ENCODE measurements at regions not wholly inside any gene's neighbourhood (a gene's known extent, or its start where the extent isn't known, plus 50 kb on each side); places are given as distances from the start of the nearest gene placed in this dataset.
"Not testable (repeated sequence)": the region's sequence is repeated elsewhere in the genome, so short reads cannot be mapped to it uniquely, and the experiment has no call there.

DNA sequence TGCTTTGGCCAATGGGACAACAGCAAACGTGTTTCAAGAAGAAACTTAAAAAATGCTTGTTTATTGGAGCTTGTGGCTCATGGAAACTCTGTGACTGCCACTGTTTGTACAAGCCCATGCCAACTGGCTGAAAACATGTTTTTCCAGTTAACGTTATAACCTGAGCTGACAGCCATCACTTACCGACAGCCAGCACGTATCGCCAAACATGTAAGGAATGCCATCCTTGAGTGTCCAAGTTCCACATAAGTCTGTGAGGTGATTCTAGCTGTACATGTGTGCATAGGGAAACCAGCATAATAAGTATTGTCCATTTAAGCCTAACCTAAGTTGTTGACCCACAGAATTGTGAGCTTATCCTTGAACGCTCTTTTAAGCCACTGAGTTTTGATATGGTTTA, 596.9 kb downstream of the TRHDE start:
- DNase-seq, result no peak

DNA sequence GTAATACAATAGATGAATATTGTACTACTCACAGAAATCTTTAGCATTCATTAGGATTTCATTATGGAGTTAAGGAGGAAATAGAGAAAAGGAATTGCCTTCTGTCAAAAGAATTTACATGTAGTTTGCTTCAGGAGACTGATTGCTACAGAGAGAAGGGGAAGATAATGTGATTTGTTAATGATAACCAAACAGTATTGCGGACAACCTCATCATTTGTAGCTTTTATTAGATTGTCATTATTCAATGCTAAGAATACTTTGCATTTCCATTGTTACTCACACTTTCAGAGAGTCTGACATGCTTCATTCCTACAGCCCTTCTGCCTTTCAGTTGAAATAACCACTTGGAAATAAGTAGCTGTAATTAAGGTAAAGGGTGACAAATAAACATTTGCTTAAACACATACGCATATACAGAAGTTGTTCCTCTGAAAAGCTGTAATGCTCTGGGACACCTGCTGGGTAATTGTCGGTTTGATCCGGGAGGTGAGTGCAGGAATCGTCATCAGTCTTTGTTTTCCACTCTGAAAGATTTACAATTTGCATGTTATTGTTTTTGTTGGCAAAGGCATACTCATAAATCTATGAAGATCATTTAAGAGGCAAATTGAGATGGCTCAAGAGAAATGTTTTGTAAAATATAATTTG, 600.2 kb downstream of the TRHDE start:
- DNase-seq, result no peak

DNA sequence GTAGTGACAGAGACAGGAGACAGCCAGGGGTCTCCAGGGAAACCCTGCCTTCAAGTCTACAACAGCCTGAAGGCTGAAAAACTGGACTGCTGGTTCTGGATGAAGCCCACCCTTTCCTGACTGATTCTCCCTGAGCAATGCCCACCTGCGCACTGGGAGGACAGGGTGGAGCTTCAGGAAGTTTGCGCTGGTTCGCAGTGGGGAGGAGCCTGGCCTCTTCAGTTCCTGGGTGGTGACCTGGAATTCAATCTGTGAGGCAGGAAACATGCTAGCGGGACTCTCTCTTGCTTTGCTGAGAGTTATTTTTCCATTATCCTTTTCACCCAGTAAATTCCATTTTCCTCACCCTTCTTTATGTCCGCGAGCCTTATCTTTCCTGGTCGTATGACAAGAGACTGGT, 600.8 kb downstream of the TRHDE start:
- DNase-seq, result no peak

DNA sequence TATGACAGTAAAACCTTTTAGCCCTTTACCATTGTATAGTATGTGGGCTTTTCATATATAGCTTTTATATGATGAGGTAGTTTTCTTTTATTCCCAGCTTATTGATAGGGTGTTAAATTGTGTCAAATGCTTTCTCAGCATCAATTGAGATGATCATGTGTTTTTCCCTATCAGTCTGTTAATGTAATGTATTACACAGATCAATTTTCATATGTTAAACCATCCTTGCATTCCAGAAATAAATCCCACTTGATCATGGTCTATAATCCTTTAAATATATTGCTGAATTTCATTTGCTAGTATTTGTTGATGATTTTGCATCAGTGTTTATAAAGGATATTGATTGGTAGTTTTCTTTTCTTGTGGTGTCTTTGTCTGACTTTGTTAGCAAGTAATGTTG, 603.9 kb downstream of the TRHDE start:
- DNase-seq, result no peak

DNA sequence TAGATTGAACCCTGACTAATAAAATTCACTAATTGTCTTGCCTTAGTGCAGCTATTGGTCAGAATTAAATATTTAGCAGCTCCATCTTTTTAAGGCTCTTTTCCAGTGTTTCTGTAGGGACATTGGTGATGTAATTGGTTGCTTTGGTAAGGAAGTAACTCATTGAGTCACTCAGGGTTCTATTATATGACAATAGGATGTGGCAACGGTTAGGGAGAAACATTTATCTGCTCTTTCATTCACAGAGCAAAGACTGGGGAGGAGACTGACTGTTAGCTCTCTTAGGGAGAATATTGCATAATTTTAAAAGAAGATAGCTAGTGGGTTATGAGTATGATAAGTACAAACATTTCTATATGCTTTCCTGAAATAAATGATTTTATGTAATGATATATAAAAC, 616.5 kb downstream of the TRHDE start:
- no peak for DNase-seq

DNA sequence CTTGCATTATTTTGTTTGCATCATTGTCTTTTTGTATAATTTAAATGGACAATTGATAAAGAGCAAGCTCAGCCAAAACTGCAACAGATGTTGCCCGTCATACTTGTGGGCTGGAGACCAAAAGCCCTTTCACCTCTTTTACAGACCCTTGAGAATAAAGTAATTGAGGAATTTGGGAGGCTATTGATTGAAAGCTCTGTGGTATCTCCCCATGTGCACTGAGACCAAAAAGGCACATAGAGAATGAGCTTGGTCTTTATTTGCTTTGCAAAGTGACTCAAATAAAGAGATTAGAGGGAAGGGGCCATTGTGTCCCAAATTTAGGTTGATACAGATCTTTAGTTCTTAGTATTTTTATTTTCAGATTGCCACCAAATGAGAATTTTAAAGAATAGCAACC, 617.6 kb downstream of the TRHDE start:
- DNase-seq, result no peak

DNA sequence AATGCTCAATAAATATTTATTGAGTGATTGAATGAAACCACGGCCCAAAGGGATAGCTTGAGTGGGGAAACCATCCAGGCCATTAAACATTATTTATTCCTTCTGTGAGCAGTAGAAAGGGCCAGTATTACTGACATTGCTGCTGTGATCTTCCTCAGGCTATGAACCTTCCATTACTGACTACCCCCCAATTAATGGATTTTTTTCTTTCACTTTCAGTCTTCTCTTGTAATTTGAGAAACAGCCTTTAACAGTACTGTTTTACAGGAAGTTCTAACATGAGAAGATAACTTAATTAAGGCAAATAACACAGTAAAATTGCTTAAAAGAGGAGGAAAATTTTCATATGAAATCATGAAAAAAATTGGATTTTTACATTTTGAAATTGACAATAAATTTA, 629.5 kb downstream of the TRHDE start:
- no peak for DNase-seq

DNA sequence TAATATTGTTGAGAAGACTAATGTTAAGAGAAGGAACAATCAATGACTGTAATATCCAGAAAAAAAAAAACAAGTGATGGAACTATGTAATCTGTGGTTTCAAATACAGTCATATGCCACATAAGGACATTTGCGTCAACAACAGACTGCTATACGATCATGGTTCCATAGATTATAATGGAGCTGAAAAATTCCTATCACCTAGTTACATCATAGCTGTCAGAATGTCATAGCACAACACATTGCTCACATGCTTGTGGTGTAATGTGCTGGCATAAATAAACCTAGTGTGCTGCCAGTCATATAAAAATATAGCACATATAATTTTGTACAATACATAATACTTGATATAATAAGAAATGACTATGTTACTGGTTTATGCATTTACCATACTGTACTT, 653.5 kb downstream of the TRHDE start:
- DNase-seq, result no peak

DNA sequence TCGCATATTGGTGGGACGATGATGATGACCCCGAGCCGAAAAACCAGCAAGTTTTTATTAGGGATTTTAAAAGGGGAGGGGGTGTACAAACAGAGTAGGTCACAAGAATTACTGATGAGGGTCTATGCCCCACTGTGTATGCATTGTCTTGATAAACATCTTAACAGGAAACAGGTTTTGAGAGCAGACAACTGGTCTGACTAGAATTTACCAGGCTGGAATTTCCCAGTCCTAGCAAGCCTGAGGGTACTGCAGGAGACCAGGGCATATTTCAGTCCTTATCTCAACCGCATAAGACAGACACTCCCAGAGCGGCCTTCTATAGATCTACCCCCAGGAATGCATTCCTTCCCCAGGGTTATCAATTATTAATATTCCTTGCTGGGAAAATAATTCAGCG, 659.7 kb downstream of the TRHDE start:
- DNase-seq, result not testable (repeated sequence)

DNA sequence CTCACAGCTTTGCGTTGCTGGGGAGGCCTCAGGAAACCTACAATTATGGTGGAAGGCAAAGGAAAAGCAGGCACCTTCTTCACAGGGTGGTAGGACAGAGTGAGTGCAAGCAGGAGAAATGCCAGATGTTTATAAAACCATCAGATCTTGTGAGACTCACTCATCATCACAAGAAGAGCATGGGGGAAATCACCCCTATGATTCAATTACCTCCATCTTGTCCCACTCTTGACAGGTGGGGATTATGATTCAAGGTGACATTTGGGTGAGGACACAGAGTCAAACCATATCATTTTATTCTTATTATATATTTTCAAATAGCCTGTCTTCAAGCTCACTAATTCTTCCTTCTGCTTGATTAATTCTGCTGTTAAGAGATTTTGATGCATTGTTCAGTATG, 665.3 kb downstream of the TRHDE start:
- DNase-seq, result no peak

DNA sequence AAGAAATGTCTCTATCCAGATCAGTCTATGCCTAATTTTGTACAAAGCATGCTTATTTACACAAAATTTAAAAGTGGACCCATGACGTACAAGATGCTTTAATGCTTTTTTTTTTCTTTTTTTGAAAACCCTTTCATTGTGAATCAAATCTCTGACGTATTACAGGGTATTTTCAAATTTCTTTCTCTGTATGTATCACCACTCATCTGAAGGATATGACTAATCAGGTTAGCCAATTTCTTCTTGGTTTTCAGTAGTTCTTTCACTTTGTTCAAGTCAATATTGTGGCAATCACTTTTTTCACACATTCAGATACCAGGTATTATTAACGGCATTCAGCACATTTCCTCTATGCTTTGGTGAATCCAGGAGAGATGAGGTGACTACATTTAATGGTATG, 685.3 kb downstream of the TRHDE start:
- peak; percentile 14 for DNase-seq

DNA sequence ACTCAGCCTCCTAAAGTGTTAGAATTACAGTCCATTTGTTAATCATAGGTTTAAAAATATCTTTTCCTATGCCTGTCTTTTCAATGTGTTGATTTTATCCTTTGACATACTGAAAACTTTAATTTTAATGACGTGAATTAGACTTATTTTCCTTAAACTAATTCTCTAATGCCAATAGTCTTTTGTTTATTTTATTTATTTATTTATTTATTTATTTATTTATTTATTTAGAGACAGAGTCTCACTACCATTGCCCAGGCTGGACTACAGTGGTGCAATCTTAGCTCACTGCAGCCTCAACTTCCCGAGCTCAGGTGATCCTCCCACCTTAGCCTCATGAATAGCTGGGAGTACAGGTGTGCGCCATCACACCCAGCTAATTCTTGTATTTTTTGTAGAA, 694.5 kb downstream of the TRHDE start:
- DNase-seq, result no peak

DNA sequence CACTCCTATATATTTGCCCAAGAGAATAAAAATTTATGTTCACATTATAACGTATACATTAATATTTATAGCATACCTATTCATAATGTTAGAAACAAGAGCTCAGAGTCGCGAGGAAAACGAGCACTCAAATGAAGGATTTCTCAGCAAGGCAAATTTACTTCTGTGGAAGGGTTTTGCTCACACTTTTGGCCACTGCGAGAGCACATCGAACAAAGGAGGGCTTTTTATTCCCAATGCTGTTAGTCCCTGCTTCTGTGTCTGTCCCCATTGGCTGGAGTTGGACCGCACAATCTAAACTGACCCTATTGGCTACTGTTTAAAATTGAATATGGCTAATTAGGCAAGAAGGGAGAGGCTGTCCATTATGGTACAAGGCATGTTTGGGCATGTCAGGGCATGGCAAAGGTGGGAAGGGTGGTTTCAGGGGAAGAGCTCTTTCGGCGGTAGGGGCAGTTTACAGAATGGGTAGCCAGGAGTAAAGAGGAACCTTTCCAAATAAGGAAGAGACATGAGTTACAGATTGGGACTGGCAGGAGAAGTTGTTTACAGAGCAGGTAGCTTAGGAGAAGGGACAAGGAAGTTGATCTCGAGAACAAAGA, 702.9 kb downstream of the TRHDE start:
- no peak for DNase-seq

DNA sequence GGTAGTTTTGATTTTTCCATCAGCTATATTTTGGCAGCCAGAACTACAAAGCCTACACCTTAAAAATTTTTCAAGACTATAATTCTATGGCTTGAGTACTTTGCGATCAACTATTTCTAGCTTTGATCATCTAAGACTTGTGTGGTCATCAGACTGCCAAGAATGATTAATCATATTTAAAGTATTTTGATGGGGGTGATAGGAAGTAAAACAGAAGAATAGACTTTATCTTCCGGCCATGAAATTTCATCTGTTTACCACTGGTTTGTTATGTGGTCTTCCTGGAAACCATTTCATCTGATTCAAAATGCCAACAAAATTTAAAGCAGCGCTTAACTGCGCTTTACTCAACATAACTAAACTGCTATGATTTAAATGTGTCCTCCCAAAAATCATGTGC, 706.8 kb downstream of the TRHDE start:
- DNase-seq, result no peak

DNA sequence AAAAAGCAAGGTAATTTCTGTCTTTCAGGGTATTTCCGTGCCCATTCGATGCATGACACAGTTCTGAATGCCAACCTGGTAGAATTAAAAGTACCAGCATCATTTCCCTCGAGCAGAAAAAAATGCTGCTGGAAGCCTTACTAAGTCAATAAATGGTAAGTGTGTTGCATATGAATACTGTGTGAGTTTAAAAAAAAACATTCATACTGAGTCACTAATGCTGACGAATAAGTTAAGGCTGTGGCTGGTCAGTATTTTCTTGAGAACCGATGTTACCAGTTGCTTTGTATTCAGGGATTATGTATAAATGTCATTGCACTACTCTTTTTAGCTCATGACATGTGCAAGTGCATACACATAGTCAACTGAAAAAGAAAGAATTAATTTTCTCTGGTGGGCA, 710.2 kb downstream of the TRHDE start:
- no peak for DNase-seq

DNA sequence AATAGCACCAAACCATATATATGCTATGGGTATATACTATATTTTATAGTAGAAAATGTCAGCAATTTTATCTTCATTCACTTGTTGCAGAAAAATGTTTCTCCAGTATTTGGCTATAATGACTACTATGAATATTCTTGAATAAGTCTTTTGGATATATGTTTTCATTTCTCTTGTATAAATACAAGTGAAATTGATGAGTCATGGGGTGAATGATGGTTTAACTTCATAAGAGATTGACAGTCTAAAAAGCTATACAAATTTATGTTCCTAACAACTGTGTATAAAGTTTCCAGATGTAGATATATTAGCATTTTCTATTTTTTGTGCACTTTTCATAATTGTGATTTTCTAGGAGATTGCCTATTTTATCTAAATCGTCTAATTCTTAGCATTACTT, 714.8 kb downstream of the TRHDE start:
- no peak for DNase-seq

DNA sequence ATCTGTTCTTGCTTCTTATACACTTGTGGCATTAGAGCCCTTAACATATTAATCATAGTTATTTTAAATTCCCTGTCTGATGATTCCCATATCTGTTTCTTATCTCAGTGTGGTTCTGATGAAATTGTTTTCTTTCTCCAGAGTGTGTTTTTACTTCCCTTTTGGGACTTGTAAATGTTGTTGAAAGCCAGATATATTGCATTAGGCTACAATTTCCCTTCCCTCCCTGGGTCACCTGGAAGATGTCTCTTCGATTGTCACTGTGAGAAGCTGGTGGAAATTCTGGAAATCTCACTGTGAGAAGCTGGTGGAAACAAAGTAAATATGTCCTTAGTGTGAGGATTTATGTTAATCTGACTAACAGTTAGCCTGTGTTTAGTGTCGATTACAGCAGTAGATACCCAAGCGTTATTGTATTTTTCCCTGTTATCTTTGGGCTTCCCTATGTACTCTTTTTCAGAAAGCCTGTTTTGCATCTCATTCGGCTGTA, 717.3 kb downstream of the TRHDE start:
- DNase-seq, result no peak

DNA sequence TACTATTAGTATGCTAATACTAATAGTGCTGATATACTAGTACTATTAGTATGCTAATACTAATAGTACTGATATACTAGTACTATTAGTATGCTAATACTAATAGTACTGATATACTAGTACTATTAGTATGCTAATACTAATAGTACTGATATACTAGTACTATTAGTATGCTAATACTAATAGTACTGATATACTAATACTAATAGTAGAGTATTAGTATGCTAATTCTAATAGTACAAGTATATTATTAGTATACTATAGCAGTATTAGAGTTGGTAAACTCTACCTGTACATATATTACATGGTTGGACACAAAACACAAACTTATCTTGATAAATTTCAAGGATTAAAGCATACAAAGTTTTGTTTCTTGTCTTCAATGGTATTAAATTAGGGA, 722.9 kb downstream of the TRHDE start:
- DNase-seq, result not testable (repeated sequence)

DNA sequence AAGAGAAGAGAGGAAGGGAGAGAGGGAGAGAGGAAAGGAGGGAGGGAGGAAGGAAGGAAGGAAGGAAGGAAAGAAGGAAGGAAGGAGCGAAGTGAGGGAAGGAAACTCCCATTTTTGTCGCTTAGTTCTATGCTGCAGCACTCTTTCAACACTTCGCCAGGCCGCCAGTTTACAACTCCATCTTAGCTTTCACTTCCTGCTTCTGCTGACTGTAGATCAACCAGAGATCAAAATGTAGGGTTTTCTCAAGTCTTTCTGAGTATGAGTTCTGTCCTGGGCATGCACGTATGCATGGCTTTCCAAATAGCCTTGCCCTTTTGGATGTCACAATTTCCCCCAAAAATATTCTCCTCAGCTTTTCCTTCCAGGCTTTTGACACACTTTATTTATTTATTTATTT, 723.4 kb downstream of the TRHDE start:
- DNase-seq, result no peak

DNA sequence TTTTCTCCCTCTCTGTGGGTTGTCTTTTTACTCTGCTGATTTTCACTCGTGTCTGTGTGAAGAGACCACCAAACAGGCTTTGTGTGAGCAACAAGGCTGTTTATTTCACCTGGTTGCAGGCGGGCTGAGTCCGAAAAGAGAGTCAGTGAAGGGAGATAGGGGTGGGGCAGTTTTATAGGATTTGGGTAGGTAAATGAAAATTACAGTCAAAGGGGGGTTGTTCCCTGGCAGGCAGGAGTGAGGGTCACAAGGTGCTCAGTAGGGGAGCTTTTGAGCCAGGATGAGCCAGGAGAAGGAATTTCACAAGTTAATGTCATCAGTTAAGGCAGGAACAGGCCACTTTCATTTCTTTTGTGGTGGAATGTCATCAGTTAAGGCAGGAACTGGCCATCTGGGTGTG, 729.6 kb downstream of the TRHDE start:
- DNase-seq, result not testable (repeated sequence)

DNA sequence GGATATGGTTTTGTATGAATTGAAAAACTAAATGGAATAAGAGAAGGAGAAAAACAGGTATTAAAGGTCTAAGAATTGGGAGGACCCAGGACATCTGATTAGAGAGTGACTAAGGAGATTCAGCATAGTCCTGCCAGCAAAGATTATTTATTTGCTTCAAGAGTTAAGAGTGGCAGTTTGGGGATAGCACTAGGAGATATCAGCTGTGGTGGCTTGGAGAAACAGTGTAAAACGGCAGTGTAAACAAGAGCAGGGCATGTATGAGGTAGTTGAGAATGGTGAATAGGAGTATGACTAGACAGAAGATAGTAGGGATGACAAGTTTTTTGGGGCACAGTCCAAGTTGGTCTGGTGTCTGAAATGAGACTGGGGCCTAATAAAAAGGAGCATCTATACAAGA, 730.3 kb downstream of the TRHDE start:
- DNase-seq, result not testable (repeated sequence)

DNA sequence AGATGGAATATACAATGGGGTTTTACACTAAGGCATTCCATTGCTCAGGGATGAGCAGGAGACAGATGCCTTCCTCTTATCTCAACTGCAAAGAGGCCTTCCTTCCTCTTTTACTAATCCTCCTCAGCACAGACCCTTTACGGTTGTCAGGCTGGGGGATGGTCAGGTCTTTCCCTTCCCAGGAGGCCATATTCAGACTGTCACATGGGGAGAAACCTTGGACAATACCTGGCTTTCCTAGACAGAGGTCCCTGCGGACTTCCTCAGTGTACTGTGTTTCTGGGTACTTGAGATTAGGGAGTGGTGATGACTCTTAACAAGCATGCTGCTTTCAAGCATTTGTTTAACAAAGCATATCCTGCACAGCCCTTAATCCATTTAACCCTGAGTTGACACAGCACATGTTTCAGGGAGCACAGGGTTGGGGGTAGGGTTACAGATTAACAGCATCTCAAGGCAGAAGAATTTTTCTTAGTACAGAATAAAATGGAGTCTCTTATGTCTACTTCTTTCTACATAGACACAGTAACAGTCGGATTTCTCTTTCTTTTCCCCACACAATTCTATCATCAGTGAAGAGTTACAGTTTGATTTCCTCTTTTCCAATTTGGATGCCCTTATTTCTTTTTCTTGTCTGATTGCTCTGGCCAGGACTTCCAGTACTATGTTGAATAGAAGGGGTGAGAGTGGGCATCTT, 737.1 kb downstream of the TRHDE start:
- not testable (repeated sequence) for DNase-seq

DNA sequence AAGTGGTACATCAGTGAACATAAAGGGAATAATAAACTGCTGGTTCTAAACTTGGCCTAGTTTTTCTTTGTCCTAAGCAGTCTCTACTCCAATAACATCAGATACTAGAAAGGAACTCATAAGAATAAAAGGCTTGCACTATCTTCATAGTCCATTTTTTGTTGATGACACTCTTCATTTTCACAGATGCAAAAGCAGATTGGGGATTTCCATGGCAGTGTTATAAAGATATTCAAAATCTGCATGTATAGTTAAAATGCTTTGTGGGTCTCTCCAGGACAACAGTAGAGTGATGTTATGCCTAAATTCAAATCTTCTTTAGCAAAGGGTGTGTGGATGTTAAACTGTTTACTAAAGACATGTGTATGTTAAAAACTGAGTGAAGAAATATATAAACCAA, 745.8 kb downstream of the TRHDE start:
- DNase-seq, result no peak

DNA sequence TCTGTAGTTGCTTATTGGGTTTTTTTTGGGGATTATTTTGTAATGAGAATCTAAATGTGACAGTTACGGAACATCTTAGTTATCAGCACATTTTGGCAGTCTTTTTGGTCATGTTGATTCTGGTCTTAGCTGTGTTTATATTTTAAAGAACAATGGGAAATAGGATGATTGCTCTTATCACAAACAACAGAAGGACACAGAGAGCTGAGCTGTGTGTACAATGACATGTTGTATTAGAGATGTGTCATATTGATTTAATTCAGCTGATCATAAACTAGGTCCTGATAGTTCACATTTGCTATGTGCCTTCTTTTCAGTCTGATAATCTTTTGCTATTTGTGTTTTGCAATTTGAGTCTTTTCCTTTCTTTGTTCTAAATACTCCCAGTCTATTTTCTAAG, 781.7 kb downstream of the TRHDE start:
- DNase-seq, result no peak

DNA sequence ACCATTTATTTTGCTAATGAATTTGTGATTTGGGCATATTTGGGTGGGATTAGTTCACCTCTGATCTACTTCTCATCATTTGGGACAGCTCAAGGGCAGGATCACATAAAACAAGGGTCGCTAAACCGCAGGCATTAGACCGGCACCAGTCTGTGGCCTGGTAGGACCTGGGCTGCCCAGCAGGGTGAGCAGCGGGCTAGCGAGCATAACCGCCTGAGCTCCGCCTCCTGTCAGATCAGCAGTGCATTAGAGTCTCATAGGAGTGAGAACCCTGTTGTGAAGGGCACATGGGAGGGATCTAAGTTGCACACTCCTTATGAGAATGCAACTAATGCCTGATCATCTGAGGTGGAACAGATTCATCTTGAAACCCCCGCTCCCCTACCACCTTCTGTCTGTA, 785.3 kb downstream of the TRHDE start:
- no peak for DNase-seq

Measured in activated CD4-positive, alpha-beta T cell treated with anti-CD3 and anti-CD28 coated beads, Interleukin-10, Interleukin-2, amounts not matched to agents 100 ng/mL and 50 ng/mL, durations not matched to agents 16 hours and 8 hours (primary cell).